Occipital lobe (tissue), 1 donor: ENCODE measurements at regions not wholly inside any gene's neighbourhood (a gene's known extent, or its start where the extent isn't known, plus 50 kb on each side); places are given as distances from the start of the nearest gene placed in this dataset.
"Not testable (repeated sequence)": the region's sequence is repeated elsewhere in the genome, so short reads cannot be mapped to it uniquely, and the experiment has no call there.

Experiments
- DNase-seq: peaks from one replicate; lab custom pipeline; 2025; lab: John Stamatoyannopoulos, UW

- no peak for DNase-seq
Measured at GRCh38 chr13:58985845-58986244, 1177.9 kb downstream of the DIAPH3 start.

- DNase-seq, result no peak
Measured at GRCh38 chr13:58989556-58989955, 1174.2 kb downstream of the DIAPH3 start.

GRCh38 chr13:58991826-58992477, 1171.8 kb downstream of the DIAPH3 start:
- DNase-seq, result no peak

GRCh38 chr13:58992478-58993042, 1171.2 kb downstream of the DIAPH3 start:
- no peak for DNase-seq

GRCh38 chr13:58994077-58994476, 1169.7 kb downstream of the DIAPH3 start:
- DNase-seq, result no peak

GRCh38 chr13:58994777-58995176, 1169.0 kb downstream of the DIAPH3 start:
- no peak for DNase-seq

- DNase-seq, result no peak
Measured at GRCh38 chr13:58998716-58999115, 1165.0 kb downstream of the DIAPH3 start.

- DNase-seq, result no peak
Measured at GRCh38 chr13:58999851-59000250, 1163.9 kb downstream of the DIAPH3 start.

GRCh38 chr13:59000770-59001169, 1163.0 kb downstream of the DIAPH3 start:
- DNase-seq, result no peak

- DNase-seq, result no peak
Measured at GRCh38 chr13:59012731-59013130, 1151.0 kb downstream of the DIAPH3 start.

GRCh38 chr13:59016250-59016649, 1147.5 kb downstream of the DIAPH3 start:
- DNase-seq, result no peak

GRCh38 chr13:59024434-59024833, 1139.3 kb downstream of the DIAPH3 start:
- DNase-seq, result no peak

GRCh38 chr13:59034198-59034597, 1129.5 kb downstream of the DIAPH3 start:
- no peak for DNase-seq

GRCh38 chr13:59038824-59039223, 1124.9 kb downstream of the DIAPH3 start:
- DNase-seq, result no peak

- DNase-seq, result no peak
Measured at GRCh38 chr13:59043016-59043415, 1120.7 kb downstream of the DIAPH3 start.

GRCh38 chr13:59047546-59047945, 1116.2 kb downstream of the DIAPH3 start:
- DNase-seq, result no peak

- no peak for DNase-seq
Measured at GRCh38 chr13:59061621-59062020, 1102.1 kb downstream of the DIAPH3 start.

- no peak for DNase-seq
Measured at GRCh38 chr13:59064042-59064441, 1099.7 kb downstream of the DIAPH3 start.

- DNase-seq, result not testable (repeated sequence)
Measured at GRCh38 chr13:59076386-59076785, 1087.3 kb downstream of the DIAPH3 start.

- no peak for DNase-seq
Measured at GRCh38 chr13:59086147-59086546, 1077.6 kb downstream of the DIAPH3 start.

- DNase-seq, result no peak
Measured at GRCh38 chr13:59088716-59089115, 1075.0 kb downstream of the DIAPH3 start.

- no peak for DNase-seq
Measured at GRCh38 chr13:59094181-59094580, 1069.5 kb downstream of the DIAPH3 start.

GRCh38 chr13:59099182-59099974, 1064.3 kb downstream of the DIAPH3 start:
- DNase-seq, result no peak
